GM23338 (cell line): ENCODE measurements at regions not wholly inside any gene's neighbourhood (a gene's known extent, or its start where the extent isn't known, plus 50 kb on each side); places are given as distances from the start of the nearest gene placed in this dataset.

ENCODE experiments used
- CTCF ChIP-seq, 2 experiments: fragments of 200-600 bp in 1 of 2; sonication (generic) in 1 of 2; conservative IDR thresholded peaks; 2 replicates each; pipeline versions ENCODE4 v1.5.1 to v1.6.1; 2016 to 2017; ENCODE audit warnings: antibody characterized with exemption in 2 of 2, low read depth in 2 of 2, mild to moderate bottlenecking in 2 of 2, moderate library complexity in 1 of 2
- EZH2 ChIP-seq: fragments of 200-600 bp; sonication (generic); IDR thresholded peaks from one replicate; pipeline ENCODE4 v1.8.0; 2017; ENCODE audit warnings: antibody characterized with exemption, mild to moderate bottlenecking, low read depth; ENCODE audit not compliant: unreplicated experiment
- EZH2phosphoT487 ChIP-seq: fragments of 200-600 bp; sonication (generic); IDR thresholded peaks from one replicate; pipeline ENCODE4 v1.8.1; 2018; ENCODE audit warnings: antibody characterized with exemption; ENCODE audit not compliant: unreplicated experiment
- JUNB ChIP-seq: IDR thresholded peaks from one replicate; pipeline ENCODE4 v1.6.1; 2016; ENCODE audit warnings: antibody characterized with exemption; ENCODE audit not compliant: unreplicated experiment
- POLR2AphosphoS5 ChIP-seq: IDR thresholded peaks from 2 replicates; pipeline ENCODE4 v1.6.1; 2016; ENCODE audit warnings: antibody characterized with exemption, low read depth
- ZNF114 ChIP-seq: fragments of 250-450 bp; sonication (Bioruptor Pico); IDR thresholded peaks from 2 replicates; pipeline ENCODE4 v1.5.0; 2020; ENCODE audit warnings: mild to moderate bottlenecking, moderate library complexity
- ZNF331 ChIP-seq: fragments of 250-450 bp; sonication (Bioruptor Pico); IDR thresholded peaks from 2 replicates; pipeline ENCODE4 v1.5.0; 2020; ENCODE audit warnings: low read depth, mild to moderate bottlenecking, moderate library complexity

GRCh38 chr7:41880107-41880506 is 177.2 kb upstream of the INHBA start:
- TF ChIP-seq EZH2 (no peak), EZH2phosphoT487 (no peak), CTCF (conservative IDR thresholded peaks at IDR 0.05; ENCODE audit: low read depth in 2 of 2) (no peak), JUNB (no peak), ZNF331 (no peak), ZNF114 (no peak), POLR2AphosphoS5 (no peak)
